ENCODE measurements at regions not wholly inside any gene's neighbourhood (a gene's known extent, or its start where the extent isn't known, plus 50 kb on each side); places are given as distances from the start of the nearest gene placed in this dataset.

GRCh38 chr3:189108067-189108466 is 63.7 kb upstream of the TPRG1 start:
- Histone ChIP-seq H3K9ac (ENCODE audit: extremely low read depth, low read length, poor library complexity, severe bottlenecking) (no peak overlapping the region), H3K27me3 (ENCODE audit: control insufficient read depth, insufficient read depth, low read length, poor library complexity, severe bottlenecking) (no peaks in the 10 kb centered on the region), H3K4me1 (ENCODE audit: control insufficient read depth, insufficient read depth, low read length) (no peaks in the 10 kb centered on the region), H3K36me3 (ENCODE audit: control insufficient read depth, insufficient read depth, low read length) (no peaks in the 10 kb centered on the region), H3K4me3 (ENCODE audit: low read length) (no peak overlapping the region), H3K9me3 (ENCODE audit: control insufficient read depth, low read length) (no peaks in the 10 kb centered on the region), H3K27ac (ENCODE audit: low read depth, low read length) (no peak overlapping the region)
- 89 to 94% methylated on average over 1 of the region's 1 CpG for WGBS, 2 experiments (ENCODE audit: insufficient coverage in 1 of 2, insufficient read length in 1 of 2)
- H3K27ac Mint-ChIP-seq: no peak overlapping the region
- DNase-seq: no peak
- H3K9me3 Mint-ChIP-seq: peaks cover 3% of the 10 kb centered on the region
- no peaks in the 10 kb centered on the region for H3K4me1 Mint-ChIP-seq
- no peak overlapping the region for H3K4me3 Mint-ChIP-seq
- no peak for TF ChIP-seq CTCF (conservative IDR thresholded peaks at IDR 0.05)
- no peaks in the 10 kb centered on the region for H3K36me3 Mint-ChIP-seq (ENCODE audit: low read depth)
- no peaks in the 10 kb centered on the region for H3K27me3 Mint-ChIP-seq (ENCODE audit: insufficient read depth)

GRCh38 chr3:189108735-189109134 is 63.0 kb upstream of the TPRG1 start:
- Histone ChIP-seq H3K4me3 (ENCODE audit: low read length) (no peak overlapping the region), H3K4me1 (ENCODE audit: control insufficient read depth, insufficient read depth, low read length) (no peaks in the 10 kb centered on the region), H3K9me3 (ENCODE audit: control insufficient read depth, low read length) (no peaks in the 10 kb centered on the region), H3K27ac (ENCODE audit: low read depth, low read length) (no peak overlapping the region), H3K9ac (ENCODE audit: extremely low read depth, low read length, poor library complexity, severe bottlenecking) (no peak overlapping the region), H3K27me3 (ENCODE audit: control insufficient read depth, insufficient read depth, low read length, poor library complexity, severe bottlenecking) (no peaks in the 10 kb centered on the region), H3K36me3 (ENCODE audit: control insufficient read depth, insufficient read depth, low read length) (no peaks in the 10 kb centered on the region)
- Mint-ChIP-seq H3K4me3 (no peak overlapping the region), H3K36me3 (ENCODE audit: low read depth) (no peaks in the 10 kb centered on the region), H3K27ac (no peak overlapping the region), H3K9me3 (peaks cover 3% of the 10 kb centered on the region), H3K27me3 (ENCODE audit: insufficient read depth) (no peaks in the 10 kb centered on the region), H3K4me1 (no peaks in the 10 kb centered on the region)
- no peak for DNase-seq
- TF ChIP-seq CTCF (conservative IDR thresholded peaks at IDR 0.05): no peak
- 88 to 95% methylated on average over 3 of the region's 3 CpGs for WGBS, 2 experiments (ENCODE audit: insufficient coverage in 1 of 2, insufficient read length in 1 of 2)

GRCh38 chr3:189109145-189109544 is 62.6 kb upstream of the TPRG1 start:
- DNase-seq: no peak
- no peak overlapping the region for H3K27ac Mint-ChIP-seq
- TF ChIP-seq CTCF (conservative IDR thresholded peaks at IDR 0.05): no peak
- H3K36me3 ChIP-seq (ENCODE audit: control insufficient read depth, insufficient read depth, low read length): no peaks in the 10 kb centered on the region
- no peak overlapping the region for H3K4me3 ChIP-seq (ENCODE audit: low read length)
- H3K36me3 Mint-ChIP-seq (ENCODE audit: low read depth): no peaks in the 10 kb centered on the region
- whole genome bisulfite sequencing, 2 experiments (ENCODE audit: insufficient coverage in 1 of 2, insufficient read length in 1 of 2): 89 to 90% methylated on average over 8 of the region's 8 CpGs
- no peaks in the 10 kb centered on the region for H3K27me3 ChIP-seq (ENCODE audit: control insufficient read depth, insufficient read depth, low read length, poor library complexity, severe bottlenecking)
- H3K4me1 Mint-ChIP-seq: no peaks in the 10 kb centered on the region
- no peaks in the 10 kb centered on the region for H3K27me3 Mint-ChIP-seq (ENCODE audit: insufficient read depth)
- no peak overlapping the region for H3K9ac ChIP-seq (ENCODE audit: extremely low read depth, low read length, poor library complexity, severe bottlenecking)
- no peaks in the 10 kb centered on the region for H3K4me1 ChIP-seq (ENCODE audit: control insufficient read depth, insufficient read depth, low read length)
- H3K9me3 ChIP-seq (ENCODE audit: control insufficient read depth, low read length): no peaks in the 10 kb centered on the region
- H3K27ac ChIP-seq (ENCODE audit: low read depth, low read length): no peak overlapping the region
- no peak overlapping the region for H3K4me3 Mint-ChIP-seq
- H3K9me3 Mint-ChIP-seq: peaks cover 3% of the 10 kb centered on the region

Data from endodermal cell (in vitro differentiated cells).